ENCODE measurements at regions not wholly inside any gene's neighbourhood (a gene's known extent, or its start where the extent isn't known, plus 50 kb on each side); places are given as distances from the start of the nearest gene placed in this dataset.

DNA sequence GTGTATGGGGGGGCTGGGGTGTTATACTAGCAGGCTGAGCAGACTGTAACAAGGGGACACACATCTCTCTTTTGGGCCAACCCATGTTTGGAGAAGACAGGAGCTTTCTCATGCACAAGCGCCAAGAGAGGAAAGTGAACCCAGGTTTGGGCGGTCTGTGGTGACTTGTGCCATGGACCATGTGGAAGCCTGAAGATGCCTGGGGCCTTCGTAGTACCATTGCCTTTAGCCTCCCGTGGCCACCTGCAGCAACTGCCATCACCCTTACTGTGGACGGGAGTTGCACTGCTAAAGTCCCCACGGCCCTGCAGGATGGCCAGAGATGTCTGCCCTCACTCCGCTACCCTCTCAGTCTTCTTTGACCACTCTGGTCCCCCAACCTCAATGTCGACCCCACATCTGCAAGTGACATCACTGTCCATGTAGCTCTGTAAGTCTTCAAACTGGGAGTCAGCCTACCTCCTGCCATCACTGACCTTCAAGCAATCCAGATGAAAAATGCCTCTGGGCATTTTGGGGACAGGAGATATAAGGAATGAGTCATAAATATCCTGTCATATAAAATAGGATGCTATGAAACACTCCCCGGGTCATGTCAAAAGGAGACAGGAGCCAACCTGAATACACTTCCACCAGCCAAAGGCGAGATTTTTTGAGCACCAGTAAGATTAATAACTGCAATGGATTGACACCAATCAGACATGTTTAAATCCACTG is 74.7 kb upstream of the C15orf39 start:
- no peaks in the 10 kb centered on the region for H3K9me3 ChIP-seq (ENCODE audit: low read length)
- in situ Hi-C loops (cut with HindIII; ENCODE audit: extremely low pct_ligation_motif_present, low pct_unique_long_range_greater_than_20kb) = no loop called here
- TF ChIP-seq ZKSCAN5 (CRISPR knock-in tag; IDR thresholded peaks at IDR 0.05) = no peak
- TF ChIP-seq XBP1 (CRISPR knock-in tag; IDR thresholded peaks at IDR 0.05) = no peak
- TF ChIP-seq KLF12 (CRISPR knock-in tag; IDR thresholded peaks at IDR 0.05; ENCODE audit: borderline replicate concordance) = no peak
- TF ChIP-seq MIER2 (CRISPR knock-in tag; IDR thresholded peaks at IDR 0.05) = no peak
- no peak for TF ChIP-seq ZNF83 (CRISPR knock-in tag; IDR thresholded peaks at IDR 0.05; ENCODE audit: borderline replicate concordance)
- TF ChIP-seq, protein P1, sequence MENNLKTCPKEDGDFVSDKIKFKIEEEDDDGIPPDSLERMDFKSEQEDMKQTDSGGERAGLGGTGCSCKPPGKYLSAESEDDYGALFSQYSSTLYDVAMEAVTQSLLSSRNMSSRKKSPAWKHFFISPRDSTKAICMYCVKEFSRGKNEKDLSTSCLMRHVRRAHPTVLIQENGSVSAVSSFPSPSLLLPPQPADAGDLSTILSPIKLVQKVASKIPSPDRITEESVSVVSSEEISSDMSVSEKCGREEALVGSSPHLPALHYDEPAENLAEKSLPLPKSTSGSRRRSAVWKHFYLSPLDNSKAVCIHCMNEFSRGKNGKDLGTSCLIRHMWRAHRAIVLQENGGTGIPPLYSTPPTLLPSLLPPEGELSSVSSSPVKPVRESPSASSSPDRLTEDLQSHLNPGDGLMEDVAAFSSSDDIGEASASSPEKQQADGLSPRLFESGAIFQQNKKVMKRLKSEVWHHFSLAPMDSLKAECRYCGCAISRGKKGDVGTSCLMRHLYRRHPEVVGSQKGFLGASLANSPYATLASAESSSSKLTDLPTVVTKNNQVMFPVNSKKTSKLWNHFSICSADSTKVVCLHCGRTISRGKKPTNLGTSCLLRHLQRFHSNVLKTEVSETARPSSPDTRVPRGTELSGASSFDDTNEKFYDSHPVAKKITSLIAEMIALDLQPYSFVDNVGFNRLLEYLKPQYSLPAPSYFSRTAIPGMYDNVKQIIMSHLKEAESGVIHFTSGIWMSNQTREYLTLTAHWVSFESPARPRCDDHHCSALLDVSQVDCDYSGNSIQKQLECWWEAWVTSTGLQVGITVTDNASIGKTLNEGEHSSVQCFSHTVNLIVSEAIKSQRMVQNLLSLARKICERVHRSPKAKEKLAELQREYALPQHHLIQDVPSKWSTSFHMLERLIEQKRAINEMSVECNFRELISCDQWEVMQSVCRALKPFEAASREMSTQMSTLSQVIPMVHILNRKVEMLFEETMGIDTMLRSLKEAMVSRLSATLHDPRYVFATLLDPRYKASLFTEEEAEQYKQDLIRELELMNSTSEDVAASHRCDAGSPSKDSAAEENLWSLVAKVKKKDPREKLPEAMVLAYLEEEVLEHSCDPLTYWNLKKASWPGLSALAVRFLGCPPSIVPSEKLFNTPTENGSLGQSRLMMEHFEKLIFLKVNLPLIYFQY (CRISPR knock-in tag; IDR thresholded peaks at IDR 0.05; ENCODE audit: borderline replicate concordance) = no peak
- TF ChIP-seq, protein P2, sequence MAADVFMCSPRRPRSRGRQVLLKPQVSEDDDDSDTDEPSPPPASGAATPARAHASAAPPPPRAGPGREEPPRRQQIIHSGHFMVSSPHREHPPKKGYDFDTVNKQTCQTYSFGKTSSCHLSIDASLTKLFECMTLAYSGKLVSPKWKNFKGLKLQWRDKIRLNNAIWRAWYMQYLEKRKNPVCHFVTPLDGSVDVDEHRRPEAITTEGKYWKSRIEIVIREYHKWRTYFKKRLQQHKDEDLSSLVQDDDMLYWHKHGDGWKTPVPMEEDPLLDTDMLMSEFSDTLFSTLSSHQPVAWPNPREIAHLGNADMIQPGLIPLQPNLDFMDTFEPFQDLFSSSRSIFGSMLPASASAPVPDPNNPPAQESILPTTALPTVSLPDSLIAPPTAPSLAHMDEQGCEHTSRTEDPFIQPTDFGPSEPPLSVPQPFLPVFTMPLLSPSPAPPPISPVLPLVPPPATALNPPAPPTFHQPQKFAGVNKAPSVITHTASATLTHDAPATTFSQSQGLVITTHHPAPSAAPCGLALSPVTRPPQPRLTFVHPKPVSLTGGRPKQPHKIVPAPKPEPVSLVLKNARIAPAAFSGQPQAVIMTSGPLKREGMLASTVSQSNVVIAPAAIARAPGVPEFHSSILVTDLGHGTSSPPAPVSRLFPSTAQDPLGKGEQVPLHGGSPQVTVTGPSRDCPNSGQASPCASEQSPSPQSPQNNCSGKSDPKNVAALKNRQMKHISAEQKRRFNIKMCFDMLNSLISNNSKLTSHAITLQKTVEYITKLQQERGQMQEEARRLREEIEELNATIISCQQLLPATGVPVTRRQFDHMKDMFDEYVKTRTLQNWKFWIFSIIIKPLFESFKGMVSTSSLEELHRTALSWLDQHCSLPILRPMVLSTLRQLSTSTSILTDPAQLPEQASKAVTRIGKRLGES (CRISPR knock-in tag; IDR thresholded peaks at IDR 0.05; ENCODE audit: borderline replicate concordance) = no peak
- H3K36me3 ChIP-seq (replicated peaks in 1 of 2; ENCODE audit: control insufficient read depth in 1 of 2, insufficient read depth in 2 of 2, low read length in 2 of 2) = no peaks in the 10 kb centered on the region
- H3K79me2 ChIP-seq (ENCODE audit: insufficient read depth, low read length) = no peaks in the 10 kb centered on the region
- DNase-seq (ENCODE audit: low spot score) (no peak), FAIRE-seq (no peak), ATAC-seq (no peak)
- intact Hi-C loops (cut with micrococcal nuclease; ENCODE audit: unreplicated experiment) = no loop called here
- no peaks in the 10 kb centered on the region for H4K20me1 ChIP-seq (ENCODE audit: insufficient read depth, low read length)
- H3K4me3 ChIP-seq (replicated peaks in 1 of 3; ENCODE audit: insufficient read depth in 1 of 3, low read depth in 2 of 3, low read length in 3 of 3) = no peak overlapping the region
- no peak overlapping the region for H2AFZ ChIP-seq (ENCODE audit: low read length)
- BruUV-seq (replicated peaks) = no TSS peak
- ChIA-PET CTCF (ENCODE audit: low intra/inter-chr PET ratio, low total read pairs) (no interaction called here), POLR2A (no interaction called here)
- no peak overlapping the region for H3K27ac ChIP-seq (ENCODE audit: extremely low read length, insufficient read depth, low read length)
- H3K4me2 ChIP-seq (ENCODE audit: low read depth, low read length) = no peak overlapping the region
- 93% methylated on average over 6 of the region's 10 CpGs for WGBS (ENCODE audit: low lambda C conversion rate)
- peaks cover 35% of the 10 kb centered on the region for H3K4me1 ChIP-seq (ENCODE audit: insufficient read depth, low read length)
- no peak overlapping the region for H3K9ac ChIP-seq (ENCODE audit: insufficient read depth, low read depth, low read length)
- H3K27me3 ChIP-seq (ENCODE audit: control insufficient read depth in 1 of 2, insufficient read depth in 2 of 2, low read length in 2 of 2) = no peaks in the 10 kb centered on the region

All from HepG2 (cell line).